Effector memory CD8-positive, alpha-beta T cell (primary cell): ENCODE measurements at regions not wholly inside any gene's neighbourhood (a gene's known extent, or its start where the extent isn't known, plus 50 kb on each side); places are given as distances from the start of the nearest gene placed in this dataset.

Experiments used
- ATAC-seq: fragments of 150-1000 bp; cut with Tn5 transposase; replicated peaks from 2 replicates; pipeline ENCODE4 v1.10.0; 2021; ENCODE audit warnings: mild to moderate bottlenecking, moderate library complexity
- DNase-seq, 3 experiments: peaks; one replicate each; pipeline ENCODE4 v3.0.0; 2021
- H3K27ac Mint-ChIP-seq, 2 donors: one replicate each; pipeline ENCODE4 v1.8.0; 2022; ENCODE audit warnings: mild to moderate bottlenecking in 2 of 2, mixed read lengths in 2 of 2, moderate library complexity in 2 of 2
- H3K27me3 Mint-ChIP-seq, 2 donors: one replicate each; pipeline ENCODE4 v1.8.0; 2022; ENCODE audit warnings: mixed read lengths in 2 of 2
- H3K36me3 Mint-ChIP-seq: one replicate; pipeline ENCODE4 v1.8.0; 2022; ENCODE audit warnings: mild to moderate bottlenecking, moderate library complexity, mixed read lengths; ENCODE audit not compliant: insufficient read depth
- H3K4me1 Mint-ChIP-seq, 2 donors: one replicate each; pipeline ENCODE4 v1.8.0; 2022; ENCODE audit warnings: low read depth in 2 of 2, mixed read lengths in 2 of 2
- H3K4me3 Mint-ChIP-seq, 2 donors: one replicate each; pipeline ENCODE4 v1.8.0; 2022; ENCODE audit warnings: mild to moderate bottlenecking in 2 of 2, mixed read lengths in 2 of 2, moderate library complexity in 2 of 2
- H3K9me3 Mint-ChIP-seq, 2 donors: one replicate each; pipeline ENCODE4 v1.8.0; 2022; ENCODE audit warnings: mixed read lengths in 2 of 2

DNA sequence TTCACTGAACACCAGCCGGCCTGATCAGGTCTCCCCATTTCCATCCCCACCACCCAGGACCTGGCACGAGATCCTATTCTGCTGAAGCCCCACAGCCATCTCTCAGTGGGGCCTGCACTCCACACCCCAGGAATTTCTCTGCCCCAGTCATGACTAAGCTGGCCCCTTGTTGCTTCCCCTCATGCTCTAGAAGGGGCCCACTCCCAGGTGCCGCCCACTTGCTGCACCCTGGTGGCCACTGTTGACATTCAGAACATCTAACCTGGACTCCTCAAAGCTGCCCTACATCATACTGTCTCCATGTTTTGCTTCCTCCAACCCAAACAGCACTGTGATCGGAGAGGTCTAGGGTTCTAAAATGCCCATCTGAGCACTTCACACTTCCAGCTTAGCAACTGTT is 90.7 kb upstream of the KLHL29 start:
- ATAC-seq, result no peak
- Mint-ChIP-seq H3K4me3 (no peak overlapping the region), H3K36me3 (no peaks in the 10 kb centered on the region), H3K4me1 (no peaks in the 10 kb centered on the region), H3K9me3 (no peaks in the 10 kb centered on the region), H3K27ac (no peak overlapping the region), H3K27me3 (peaks cover 28 to 31% of the 10 kb centered on the region in 2 donors)
- DNase-seq, result no peak

DNA sequence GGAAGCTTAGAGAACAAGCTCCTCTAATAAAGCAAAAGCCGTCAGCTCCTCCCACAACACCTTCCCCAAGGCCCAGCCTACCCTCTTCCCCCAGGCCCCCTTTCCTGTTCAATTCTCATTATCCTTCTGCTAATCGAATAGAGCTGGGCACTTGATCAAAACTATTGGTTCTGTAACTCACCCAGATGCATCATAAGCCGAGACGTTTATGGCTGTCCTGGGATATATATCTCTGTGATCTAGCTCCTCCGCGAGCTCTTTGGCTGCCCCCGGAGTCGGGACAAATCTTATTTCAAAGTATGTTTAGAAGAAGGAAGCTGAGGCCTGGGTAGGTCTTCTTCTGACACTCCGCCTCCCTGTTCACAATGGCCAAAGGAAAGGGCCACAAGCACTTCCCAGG is 88.3 kb upstream of the KLHL29 start:
- Mint-ChIP-seq H3K27ac (no peak overlapping the region), H3K27me3 (peaks cover 28 to 31% of the 10 kb centered on the region in 2 donors)

DNA sequence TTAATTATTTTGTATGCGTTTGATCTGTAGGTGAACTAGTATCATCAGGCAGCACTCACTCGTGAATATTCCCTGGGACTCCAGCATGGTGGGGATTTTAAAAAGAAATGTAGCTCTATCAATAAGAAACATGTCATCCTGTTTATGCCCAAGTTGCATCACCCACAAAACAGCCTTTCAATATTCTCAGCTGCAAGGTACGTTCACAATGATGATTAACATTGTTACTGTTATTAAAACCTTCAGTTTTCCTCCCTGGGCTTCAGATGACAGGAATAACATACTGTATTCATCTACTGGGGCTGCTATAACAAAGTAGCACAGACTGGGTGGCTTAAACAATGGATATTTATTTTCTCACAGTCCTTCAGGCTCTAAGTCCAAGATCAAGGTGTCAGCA is 87.9 kb upstream of the KLHL29 start:
- no peaks in the 10 kb centered on the region for H3K4me1 Mint-ChIP-seq
- peaks cover 28 to 31% of the 10 kb centered on the region in 2 donors for H3K27me3 Mint-ChIP-seq
- no peak for DNase-seq
- H3K9me3 Mint-ChIP-seq, result no peaks in the 10 kb centered on the region
- no peak overlapping the region for H3K4me3 Mint-ChIP-seq
- ATAC-seq, result no peak
- no peaks in the 10 kb centered on the region for H3K36me3 Mint-ChIP-seq
- H3K27ac Mint-ChIP-seq, result no peak overlapping the region

More for the DNA sequence above, 88.3 kb upstream of the KLHL29 start:
- H3K4me1 Mint-ChIP-seq, result no peaks in the 10 kb centered on the region
- no peak overlapping the region for H3K4me3 Mint-ChIP-seq
- H3K9me3 Mint-ChIP-seq, result no peaks in the 10 kb centered on the region
- no peaks in the 10 kb centered on the region for H3K36me3 Mint-ChIP-seq
- no peak for DNase-seq
- ATAC-seq, result no peak

DNA sequence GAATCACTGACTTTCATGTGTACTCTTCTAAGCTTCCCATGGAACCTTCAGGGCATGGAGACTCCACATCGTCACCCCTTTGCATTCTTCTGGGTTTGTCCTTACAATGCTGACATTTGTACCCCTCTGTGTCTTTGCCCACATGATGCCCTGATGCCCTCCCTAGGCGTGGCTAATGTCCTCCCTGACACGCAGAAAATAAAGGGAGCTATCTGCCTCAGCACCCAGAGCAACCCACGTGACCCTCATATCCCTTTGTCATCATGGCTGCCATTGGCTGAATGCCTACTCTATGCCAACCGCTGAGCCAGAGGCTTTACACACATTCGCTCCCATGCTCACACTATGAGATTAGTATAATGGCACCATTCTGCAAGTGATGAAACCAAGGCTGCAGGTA is 86.4 kb upstream of the KLHL29 start:
- ATAC-seq (no peak), DNase-seq (no peak)
- no peaks in the 10 kb centered on the region for H3K9me3 Mint-ChIP-seq
- no peaks in the 10 kb centered on the region for H3K36me3 Mint-ChIP-seq
- H3K4me1 Mint-ChIP-seq, result no peaks in the 10 kb centered on the region
- no peak overlapping the region for H3K4me3 Mint-ChIP-seq
- peaks cover 28 to 31% of the 10 kb centered on the region in 2 donors for H3K27me3 Mint-ChIP-seq
- no peak overlapping the region for H3K27ac Mint-ChIP-seq

DNA sequence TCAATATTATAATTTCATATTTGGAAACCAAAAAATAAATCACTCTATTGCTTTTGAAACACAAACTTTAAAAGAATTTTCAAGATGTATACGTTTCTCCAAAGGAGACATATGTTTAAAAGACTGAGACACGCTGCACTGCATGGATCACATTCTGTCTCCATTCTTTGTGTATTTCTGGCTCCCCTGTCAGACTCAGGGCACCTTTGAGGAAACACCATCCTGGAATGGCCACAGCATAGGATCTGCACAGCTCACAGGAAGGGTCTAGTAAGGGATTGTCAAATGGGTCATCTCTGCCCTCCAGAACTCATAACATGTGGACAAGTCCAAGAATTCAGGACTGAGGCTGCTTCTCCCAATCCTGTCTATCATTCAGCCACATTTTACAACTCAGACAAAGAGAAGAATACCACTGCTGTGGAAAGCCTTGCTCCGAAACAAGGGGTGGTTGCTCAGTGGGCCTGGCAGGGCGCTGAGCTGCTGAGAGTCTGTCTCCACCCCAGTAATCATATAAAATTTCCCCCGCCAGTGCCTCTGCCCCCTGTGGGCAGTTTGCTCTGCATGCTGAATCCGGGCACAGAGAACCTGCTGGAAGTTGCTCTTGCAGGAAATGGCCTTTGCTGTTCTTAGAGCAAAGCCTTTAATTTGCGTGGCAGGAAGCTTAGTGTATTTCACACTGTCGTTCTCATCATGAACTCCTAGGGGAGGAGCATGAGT is 85.3 kb upstream of the KLHL29 start:
- DNase-seq, result no peak
- no peaks in the 10 kb centered on the region for H3K36me3 Mint-ChIP-seq
- H3K27ac Mint-ChIP-seq, result no peak overlapping the region
- peaks cover 21 to 22% of the 10 kb centered on the region in 2 donors for H3K27me3 Mint-ChIP-seq
- H3K9me3 Mint-ChIP-seq, result no peaks in the 10 kb centered on the region
- H3K4me3 Mint-ChIP-seq, result no peak overlapping the region
- ATAC-seq, result no peak
- H3K4me1 Mint-ChIP-seq, result no peaks in the 10 kb centered on the region

DNA sequence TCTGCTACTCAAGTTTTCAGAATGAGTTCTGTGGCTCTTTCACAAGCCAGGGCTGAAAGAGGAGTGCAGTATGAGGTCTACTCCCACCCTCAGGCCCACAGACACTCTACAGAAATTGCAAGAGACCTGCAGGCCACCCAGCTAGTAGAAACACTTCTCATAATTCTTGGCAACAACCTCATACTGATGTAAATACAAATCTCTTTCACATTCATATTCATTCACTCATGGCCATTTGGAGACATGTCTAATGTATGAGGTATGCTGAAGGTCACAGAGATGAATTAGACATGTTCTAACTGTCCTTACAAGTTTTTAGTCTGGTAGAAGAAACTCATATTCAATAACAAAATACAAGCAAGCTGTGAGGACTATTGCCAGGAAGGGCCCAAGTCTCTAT is 83.8 kb upstream of the KLHL29 start:
- DNase-seq (no peak), ATAC-seq (no peak)
- Mint-ChIP-seq H3K4me3 (no peak overlapping the region), H3K9me3 (peaks cover 0 to 8% of the 10 kb centered on the region in 2 donors), H3K36me3 (no peaks in the 10 kb centered on the region), H3K4me1 (no peaks in the 10 kb centered on the region), H3K27me3 (peaks cover 21 to 30% of the 10 kb centered on the region in 2 donors), H3K27ac (no peak overlapping the region)

DNA sequence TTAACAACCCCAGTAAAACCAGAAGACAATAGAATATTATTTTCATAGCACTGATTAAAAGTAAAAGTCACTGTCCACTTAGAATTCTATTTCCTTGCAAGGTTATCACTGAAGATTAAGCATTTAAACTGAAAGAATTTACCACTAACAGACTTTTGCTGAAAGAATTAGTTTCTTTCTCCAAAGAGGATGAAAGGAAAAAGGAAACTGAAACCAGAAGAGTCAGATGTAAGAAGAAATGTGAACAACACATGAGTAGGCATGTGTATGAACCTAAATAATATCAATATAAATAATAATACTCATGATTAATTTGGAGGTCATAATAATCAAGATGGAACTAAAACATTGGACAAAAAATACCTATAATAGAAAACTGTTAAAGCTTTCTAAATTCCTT is 82.4 kb upstream of the KLHL29 start:
- Mint-ChIP-seq H3K36me3 (no peaks in the 10 kb centered on the region), H3K27me3 (peaks cover 21 to 35% of the 10 kb centered on the region in 2 donors), H3K27ac (no peak overlapping the region), H3K4me1 (no peaks in the 10 kb centered on the region), H3K4me3 (no peak overlapping the region), H3K9me3 (peaks cover 0 to 9% of the 10 kb centered on the region in 2 donors)
- ATAC-seq, result no peak
- no peak for DNase-seq

DNA sequence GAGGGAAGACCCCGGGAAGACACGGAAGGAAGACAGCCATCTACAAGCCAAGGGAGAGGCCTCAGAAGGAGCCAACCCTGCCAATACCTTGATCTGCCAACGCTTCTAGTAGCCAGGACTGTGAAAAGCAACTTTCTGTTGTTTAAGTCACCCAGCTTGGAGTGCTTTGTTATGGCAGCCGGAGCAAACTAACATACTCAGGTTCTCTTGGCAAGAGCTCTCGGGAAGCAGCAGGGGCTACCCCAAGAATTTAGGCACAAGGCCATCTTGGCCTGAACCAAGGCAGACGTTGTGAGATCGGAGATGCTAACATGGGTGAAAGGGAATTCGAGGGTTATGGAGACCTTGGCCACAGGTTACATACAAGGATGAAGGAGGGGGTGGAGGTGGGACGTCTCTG is 78.6 kb upstream of the KLHL29 start:
- no peaks in the 10 kb centered on the region for H3K4me1 Mint-ChIP-seq
- DNase-seq (no peak), ATAC-seq (no peak)
- H3K27ac Mint-ChIP-seq, result no peak overlapping the region
- no peaks in the 10 kb centered on the region for H3K36me3 Mint-ChIP-seq
- no peak overlapping the region for H3K4me3 Mint-ChIP-seq
- peaks cover 25 to 40% of the 10 kb centered on the region in 2 donors for H3K27me3 Mint-ChIP-seq
- peaks cover 0 to 9% of the 10 kb centered on the region in 2 donors for H3K9me3 Mint-ChIP-seq

DNA sequence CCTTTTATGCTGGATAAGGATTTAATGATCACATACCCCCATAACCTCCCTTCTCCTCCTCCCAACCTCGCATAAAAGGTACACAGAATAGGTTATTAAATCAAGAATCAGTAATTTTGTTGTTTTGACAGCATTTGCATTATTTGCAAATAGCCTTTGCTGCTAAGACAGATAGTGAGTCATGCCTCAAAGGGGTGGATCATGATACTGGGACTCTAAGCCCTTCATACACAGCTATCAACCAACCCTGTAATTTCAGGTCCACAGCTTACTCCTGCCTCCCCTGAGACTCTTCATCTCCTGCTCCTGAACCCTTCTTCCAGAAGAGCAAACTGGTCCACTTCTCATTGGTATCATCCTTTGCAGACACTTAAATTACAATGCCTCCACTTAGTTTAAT is 73.8 kb upstream of the KLHL29 start:
- ATAC-seq, result no peak
- Mint-ChIP-seq H3K27me3 (peaks cover 16 to 28% of the 10 kb centered on the region in 2 donors), H3K36me3 (no peaks in the 10 kb centered on the region), H3K4me3 (no peak overlapping the region), H3K9me3 (peaks cover 0 to under 1% of the 10 kb centered on the region in 2 donors), H3K27ac (no peak overlapping the region), H3K4me1 (no peaks in the 10 kb centered on the region)
- no peak for DNase-seq

DNA sequence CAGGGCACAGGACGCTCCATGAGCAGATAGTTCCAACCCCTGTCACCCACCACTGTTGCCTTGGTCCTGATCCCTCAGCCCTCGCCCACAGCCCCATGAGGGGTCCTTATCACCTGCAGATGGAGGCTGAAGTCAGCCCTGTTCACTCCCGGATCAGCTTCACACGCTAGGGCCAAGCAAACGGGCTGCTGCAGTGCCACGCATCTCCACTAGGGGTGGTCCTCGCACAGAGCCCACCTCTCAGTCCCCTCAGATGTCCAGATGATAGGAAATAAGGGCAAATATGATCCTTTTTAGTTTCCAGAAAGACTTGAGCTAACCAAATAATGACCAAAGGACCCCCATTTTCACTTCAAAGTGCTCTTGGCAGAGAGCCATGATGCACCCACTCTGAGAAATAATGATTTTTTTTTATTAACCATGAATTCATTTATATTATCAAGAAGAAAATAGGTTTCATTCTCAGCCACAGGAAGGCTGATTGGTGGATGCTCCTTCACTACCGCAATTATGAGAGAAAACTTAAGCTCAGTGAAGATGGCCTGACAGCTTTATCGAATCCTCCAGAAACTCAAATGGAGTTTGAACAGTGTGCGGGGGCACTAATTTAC is 71.9 kb upstream of the KLHL29 start:
- no peak overlapping the region for H3K4me3 Mint-ChIP-seq
- DNase-seq, result no peak
- H3K27ac Mint-ChIP-seq, result no peak overlapping the region
- no peaks in the 10 kb centered on the region for H3K36me3 Mint-ChIP-seq
- no peak for ATAC-seq
- peaks cover 15 to 16% of the 10 kb centered on the region in 2 donors for H3K27me3 Mint-ChIP-seq
- H3K4me1 Mint-ChIP-seq, result no peaks in the 10 kb centered on the region
- no peaks in the 10 kb centered on the region for H3K9me3 Mint-ChIP-seq

DNA sequence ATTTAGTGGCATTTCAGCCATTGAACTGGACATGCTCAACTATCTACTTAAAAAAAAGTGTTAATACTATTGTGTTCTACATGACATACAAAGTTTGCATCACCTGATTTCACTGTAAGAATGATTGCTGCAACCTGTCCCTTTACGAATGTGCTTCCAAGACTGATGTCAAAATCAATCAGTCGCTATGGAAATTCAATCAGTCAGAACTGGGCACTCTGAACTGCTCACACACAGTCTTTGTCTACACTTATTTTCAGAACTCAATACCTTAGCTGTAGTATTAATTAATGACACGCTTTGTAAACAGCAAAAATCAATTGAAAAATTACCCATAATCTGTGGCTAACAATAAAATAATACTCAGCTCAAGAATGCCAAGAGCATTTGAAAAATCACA is 70.3 kb upstream of the KLHL29 start:
- H3K4me3 Mint-ChIP-seq, result no peak overlapping the region
- no peak for DNase-seq
- H3K9me3 Mint-ChIP-seq, result no peaks in the 10 kb centered on the region
- ATAC-seq, result no peak
- H3K36me3 Mint-ChIP-seq, result no peaks in the 10 kb centered on the region
- peaks cover 11 to 14% of the 10 kb centered on the region in 2 donors for H3K27me3 Mint-ChIP-seq
- no peak overlapping the region for H3K27ac Mint-ChIP-seq
- no peaks in the 10 kb centered on the region for H3K4me1 Mint-ChIP-seq

DNA sequence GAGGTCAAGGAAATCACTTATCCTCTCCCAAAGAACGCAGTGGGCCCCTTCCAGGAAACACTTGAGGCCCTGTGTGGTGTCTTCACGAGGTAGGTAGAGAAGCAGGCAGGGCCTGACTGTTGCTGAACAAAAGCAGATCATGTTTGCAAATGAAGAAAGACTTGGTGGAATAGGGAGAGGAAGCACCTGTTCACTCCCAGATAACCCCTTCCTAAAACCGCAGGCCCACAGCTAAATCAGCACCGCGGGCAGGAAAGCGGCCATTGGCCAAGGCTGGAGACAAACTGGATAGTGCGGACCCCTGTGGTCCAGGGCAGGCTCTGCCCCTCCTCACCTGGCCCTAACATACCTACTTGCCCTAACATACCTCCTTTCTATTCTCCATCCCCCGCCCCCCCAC is 64.9 kb upstream of the KLHL29 start:
- Mint-ChIP-seq H3K9me3 (no peaks in the 10 kb centered on the region), H3K27ac (no peak overlapping the region), H3K4me1 (no peaks in the 10 kb centered on the region), H3K27me3 (peaks cover 23 to 29% of the 10 kb centered on the region in 2 donors), H3K36me3 (peaks cover 4% of the 10 kb centered on the region), H3K4me3 (no peak overlapping the region)
- DNase-seq (no peak), ATAC-seq (no peak)

DNA sequence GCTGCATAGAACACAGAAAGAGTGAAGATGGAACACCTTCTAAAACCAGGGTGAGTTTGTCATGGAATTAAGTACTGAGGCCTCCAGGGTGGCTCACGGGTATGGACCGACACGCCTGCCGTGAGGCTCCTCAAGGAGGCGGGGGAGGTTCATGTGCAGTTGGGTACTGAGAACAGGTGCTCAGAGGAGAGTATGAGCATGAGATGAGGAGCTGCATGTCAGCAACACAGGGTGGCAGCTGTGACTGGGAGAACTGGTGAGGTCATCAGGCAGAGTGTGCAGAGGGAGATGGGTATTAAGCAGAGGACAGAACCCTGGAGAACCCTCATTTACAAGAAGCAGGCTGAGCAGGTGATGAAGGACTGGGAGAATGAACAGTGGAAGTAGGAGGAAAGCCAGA is 63.2 kb upstream of the KLHL29 start:
- Mint-ChIP-seq H3K4me3 (no peak overlapping the region), H3K27me3 (peaks cover 23 to 29% of the 10 kb centered on the region in 2 donors), H3K9me3 (no peaks in the 10 kb centered on the region), H3K4me1 (no peaks in the 10 kb centered on the region), H3K36me3 (peaks cover 6% of the 10 kb centered on the region), H3K27ac (no peak overlapping the region)
- ATAC-seq (no peak), DNase-seq (no peak)

DNA sequence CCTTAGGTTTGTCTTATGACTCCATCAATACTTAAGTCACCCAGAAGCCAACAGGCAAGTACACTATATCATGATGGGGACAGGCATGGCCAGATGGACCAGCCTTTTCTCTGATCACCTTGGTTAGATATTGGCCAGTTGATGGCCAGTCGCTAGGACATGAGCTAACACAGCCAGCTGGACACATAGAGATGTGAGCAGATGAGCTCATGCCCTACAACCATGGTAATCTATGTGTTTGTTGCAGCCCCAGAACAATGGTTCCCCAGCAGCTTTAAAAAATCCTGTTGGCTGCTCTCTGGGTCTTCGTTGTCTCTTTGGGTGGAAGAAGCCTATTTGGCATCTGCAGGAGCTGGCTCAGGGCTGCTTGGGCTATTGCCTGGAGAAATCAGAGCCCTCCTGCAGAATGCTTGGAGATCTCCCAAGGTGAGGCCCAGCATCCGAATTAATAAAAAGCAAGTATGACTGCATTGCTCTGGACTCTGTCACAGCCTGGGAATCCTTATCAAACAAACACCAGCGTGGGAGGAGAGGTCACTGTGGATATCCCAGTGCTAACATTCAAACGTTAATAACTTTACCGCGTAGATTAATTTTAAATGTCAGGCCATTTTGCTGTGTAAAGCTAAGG is 62.3 kb upstream of the KLHL29 start:
- Mint-ChIP-seq H3K4me1 (no peaks in the 10 kb centered on the region), H3K27me3 (peaks cover 23 to 29% of the 10 kb centered on the region in 2 donors), H3K4me3 (no peak overlapping the region), H3K9me3 (no peaks in the 10 kb centered on the region), H3K36me3 (peaks cover 6% of the 10 kb centered on the region), H3K27ac (no peak overlapping the region)
- DNase-seq (no peak), ATAC-seq (no peak)
